ENCODE measurements at regions not wholly inside any gene's neighbourhood (a gene's known extent, or its start where the extent isn't known, plus 50 kb on each side); places are given as distances from the start of the nearest gene placed in this dataset.
"Not testable (repeated sequence)": the region's sequence is repeated elsewhere in the genome, so short reads cannot be mapped to it uniquely, and the experiment has no call there.

- DNase-seq = no peak
These were observed 280.7 kb upstream of the KLHL4 start for GRCh38 chrX:87236830-87237440.

GRCh38 chrX:87265518-87265917, 252.1 kb upstream of the KLHL4 start:
- no peak for DNase-seq

GRCh38 chrX:87272491-87272890, 245.1 kb upstream of the KLHL4 start:
- no peak for DNase-seq

DNA sequence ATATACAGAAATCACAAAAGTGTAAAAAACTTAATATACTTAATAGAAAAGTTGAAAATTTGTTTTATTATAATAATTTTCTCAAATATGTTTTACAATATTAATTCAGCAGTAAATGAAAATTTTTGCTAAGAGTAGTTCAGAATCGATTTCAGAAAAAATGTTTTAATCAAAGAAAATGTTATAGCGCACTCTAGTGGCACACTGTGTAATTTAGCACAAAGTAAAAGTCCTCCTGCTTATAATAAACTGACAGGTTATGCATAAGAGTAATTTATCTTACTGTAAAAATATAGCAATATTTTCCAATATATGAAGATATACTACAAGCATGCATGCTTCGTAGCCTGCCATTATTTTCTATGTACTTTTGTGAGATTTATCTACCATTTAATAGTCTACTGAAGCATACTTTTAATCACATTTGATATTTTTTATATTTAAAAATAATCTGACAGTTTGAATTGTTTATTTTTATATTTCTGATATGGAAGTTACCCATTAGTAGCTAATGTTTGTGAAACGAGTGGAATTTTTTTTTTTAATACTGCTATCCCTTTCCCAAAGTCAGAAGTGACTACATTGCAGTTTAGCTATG, 217.9 kb upstream of the KLHL4 start:
- DNase-seq = no peak

- DNase-seq = no peak
These were observed 206.8 kb upstream of the KLHL4 start for GRCh38 chrX:87310780-87311179.

DNA sequence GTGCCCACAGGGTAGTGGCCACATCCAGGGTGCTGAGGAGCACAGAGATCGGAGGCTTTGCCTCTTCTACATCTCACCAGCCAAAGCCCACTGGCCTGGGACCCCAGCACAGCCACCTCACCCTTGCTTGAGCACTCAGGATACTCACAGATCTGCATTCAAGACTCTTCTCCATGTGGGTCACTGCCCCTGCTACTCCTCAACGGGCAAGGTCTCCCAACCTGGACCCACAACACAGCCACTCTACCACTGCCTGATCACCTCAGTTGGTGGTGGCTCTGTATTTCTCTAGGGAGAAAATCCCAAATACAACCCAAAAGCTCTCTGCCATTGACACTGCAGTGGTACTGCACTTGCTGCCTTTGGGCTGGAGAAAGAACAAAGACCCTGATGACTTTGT, 190.3 kb upstream of the KLHL4 start:
- DNase-seq = no peak

DNA sequence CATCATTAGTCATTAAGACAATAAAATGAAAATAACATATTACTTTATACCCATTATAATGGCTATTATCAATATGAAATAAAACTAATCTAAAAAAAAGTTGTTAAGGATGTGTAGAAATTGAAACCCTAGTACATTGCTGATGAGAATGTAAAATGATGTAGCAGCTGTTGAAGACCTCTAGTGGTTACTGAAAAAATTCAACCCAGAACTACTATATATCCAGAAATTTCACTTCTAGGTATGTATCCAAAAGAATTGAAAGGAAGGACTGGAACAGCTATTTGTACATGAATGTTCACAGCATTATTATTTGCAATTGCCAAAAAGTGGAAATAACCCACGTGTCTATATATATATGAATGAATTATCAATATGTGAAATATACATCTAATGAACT, 180.3 kb upstream of the KLHL4 start:
- no peak for DNase-seq

- DNase-seq = peak in 1 of 2 experiments; percentile 2
These were observed 179.1 kb upstream of the KLHL4 start for GRCh38 chrX:87338510-87338909.

DNA sequence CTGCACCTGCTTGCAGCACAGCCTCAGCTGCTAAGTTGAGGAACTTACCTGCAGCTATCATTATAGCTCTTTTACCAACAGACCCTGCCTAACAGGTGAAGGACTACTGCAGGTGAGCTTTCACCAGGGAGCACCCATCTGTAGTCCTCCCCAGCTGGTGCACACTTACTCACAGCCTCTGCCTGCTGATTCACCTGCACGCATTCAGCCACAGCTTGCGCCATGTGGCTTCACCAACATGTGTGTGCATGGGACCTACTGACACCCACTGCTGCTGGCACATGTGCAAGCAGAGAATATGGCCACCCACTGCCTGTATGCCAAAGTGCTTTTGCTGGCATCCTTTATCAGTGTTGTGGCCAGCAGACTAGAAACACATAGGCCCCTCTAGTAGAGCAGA, 146.7 kb upstream of the KLHL4 start:
- DNase-seq = no peak

DNA sequence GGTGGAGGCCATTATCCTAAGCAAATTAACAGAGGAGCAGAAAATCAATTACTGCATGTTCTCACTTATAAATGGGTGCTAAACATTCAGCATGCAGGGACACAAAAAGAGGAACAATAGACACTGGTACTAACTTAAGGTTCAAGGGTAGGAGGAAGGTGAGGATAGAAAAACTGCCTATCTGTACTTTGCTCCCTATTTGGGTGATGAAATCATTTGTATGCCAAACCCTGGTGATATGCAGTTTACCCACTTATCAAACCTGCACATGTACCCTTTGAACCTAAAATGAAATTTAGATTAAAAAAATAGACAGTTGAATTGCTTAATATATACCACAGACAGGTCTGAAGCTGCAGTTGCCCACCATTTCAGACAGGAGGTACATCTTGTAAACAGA, 143.3 kb upstream of the KLHL4 start:
- DNase-seq = no peak

GRCh38 chrX:87376896-87377295, 140.7 kb upstream of the KLHL4 start:
- no peak for DNase-seq

DNA sequence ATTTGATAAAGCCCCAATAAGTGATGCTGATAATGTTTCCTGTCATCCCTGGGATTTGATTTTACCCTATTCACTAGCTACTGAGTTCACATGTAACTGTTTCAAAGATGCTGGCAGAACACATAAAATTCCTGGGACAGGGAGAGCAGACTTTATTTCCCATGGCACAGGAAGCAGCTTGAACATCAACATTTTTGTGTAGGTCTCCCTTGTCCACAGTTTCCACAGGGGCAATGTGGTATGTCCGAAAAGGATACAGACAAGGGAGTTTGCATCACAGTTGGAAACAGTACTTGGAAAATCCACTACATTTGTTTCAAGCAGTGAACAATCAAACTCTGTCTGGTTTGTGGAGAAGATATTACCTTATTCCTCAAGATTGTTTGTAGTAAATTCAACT, 129.2 kb upstream of the KLHL4 start:
- DNase-seq = no peak

DNA sequence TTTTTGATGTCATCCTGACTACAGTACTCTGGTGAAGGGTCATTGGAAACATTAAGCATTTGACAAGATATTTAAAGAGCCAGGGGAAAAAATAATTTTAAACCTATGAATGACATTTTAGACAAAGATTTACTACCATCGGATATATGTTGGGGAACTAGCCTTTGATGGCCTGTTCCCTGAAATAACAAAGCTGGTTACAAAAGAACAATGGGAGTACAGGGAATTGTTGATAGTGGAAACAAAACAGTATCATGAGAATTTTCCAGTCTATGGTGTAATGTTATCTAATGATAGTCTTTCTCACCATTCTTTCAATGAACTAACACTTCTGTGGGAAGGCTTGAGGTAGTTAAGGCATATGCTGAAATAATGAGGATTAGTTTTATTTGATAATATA, 125.9 kb upstream of the KLHL4 start:
- no peak for DNase-seq

DNA sequence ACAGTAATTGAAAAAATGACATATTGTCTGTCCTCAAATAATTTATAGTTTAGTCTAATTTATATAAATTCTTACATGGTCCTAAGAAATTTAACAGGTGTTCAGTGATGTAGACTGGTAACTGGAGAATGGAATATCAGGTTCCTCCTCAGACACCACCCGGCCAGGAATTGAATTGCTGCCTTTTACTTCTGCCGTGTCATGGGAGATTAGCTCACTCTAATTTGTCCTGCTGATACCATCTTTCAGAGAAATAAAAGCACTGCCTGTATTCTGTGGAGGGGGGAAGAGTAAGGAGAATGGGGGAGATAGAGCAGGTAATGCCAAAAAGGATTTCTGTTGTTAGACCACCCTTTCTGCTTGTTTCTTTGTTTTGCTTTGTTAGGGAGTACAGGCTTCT, 125.2 kb upstream of the KLHL4 start:
- no peak for DNase-seq

- no peak for DNase-seq
These were observed 120.3 kb upstream of the KLHL4 start for GRCh38 chrX:87397103-87397886.

- DNase-seq = no peak
These were observed 115.3 kb upstream of the KLHL4 start for GRCh38 chrX:87402256-87402655.

DNA sequence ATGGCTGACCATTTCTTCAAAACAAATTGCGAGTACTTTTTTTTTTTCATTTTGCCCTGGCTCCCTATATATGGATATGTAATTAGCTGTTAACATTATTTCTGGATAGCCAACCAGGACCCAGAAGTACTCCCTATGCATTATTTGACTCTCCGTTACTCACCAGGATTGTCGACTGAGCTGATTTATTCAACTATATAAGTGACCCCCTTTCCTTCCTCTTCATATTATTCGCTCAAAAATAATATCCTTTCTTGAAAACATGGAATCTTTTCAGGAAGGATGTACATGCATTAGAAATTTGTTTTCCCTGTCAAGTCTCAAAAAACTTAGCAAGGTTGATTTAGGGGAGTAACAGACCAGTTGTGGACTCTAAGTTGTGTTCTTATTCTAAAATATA, 114.1 kb upstream of the KLHL4 start:
- no peak for DNase-seq

- DNase-seq = peak in 1 of 2 experiments; percentile 3
These were observed 108.3 kb upstream of the KLHL4 start for GRCh38 chrX:87409113-87409841.

DNA sequence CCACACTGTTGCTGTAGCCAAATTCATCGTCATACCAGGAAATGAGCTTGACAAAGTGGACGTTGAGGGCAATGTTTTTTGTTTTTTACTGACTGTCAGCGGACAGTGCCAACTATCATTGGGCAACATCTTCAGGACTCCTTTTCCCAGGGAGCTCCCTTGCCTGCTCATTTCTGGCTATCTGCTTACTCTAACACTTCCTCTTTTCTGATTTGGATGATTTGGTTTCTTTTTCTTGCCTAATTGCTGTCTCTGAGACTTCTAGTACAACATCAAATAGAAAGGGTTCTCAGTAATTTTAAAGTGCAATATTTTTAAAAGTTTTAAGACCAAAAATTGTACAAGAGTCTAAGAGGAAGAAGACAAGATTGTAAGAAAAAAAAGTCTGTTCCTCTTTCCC, 92.0 kb upstream of the KLHL4 start:
- no peak for DNase-seq

DNA sequence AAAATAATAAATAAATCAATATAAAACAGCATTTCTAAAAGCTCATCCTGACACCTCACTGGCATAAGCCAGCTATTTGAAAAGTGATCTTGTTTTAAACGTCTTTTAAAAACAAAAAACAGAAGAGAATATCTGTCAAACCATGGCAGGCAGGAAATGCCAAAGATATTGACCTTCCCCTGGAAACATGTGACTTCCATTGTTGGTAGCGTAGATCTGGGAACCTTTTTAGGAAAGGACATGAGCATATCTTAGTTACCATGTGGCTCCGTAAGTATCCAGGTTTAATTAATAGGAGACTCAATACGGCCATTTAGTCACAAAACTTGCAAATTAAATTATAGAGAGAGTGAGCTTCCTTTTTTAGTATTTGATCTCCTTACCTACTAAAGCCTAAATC, 83.0 kb upstream of the KLHL4 start:
- no peak for DNase-seq

- DNase-seq = not testable (repeated sequence)
These were observed 69.0 kb upstream of the KLHL4 start for GRCh38 chrX:87448613-87449012.

- not testable (repeated sequence) for DNase-seq
These were observed 51.8 kb upstream of the KLHL4 start for GRCh38 chrX:87465757-87466156.

All from SHP77 (cell line).